Endothelial cell (in vitro differentiated cells): ENCODE measurements at regions not wholly inside any gene's neighbourhood (a gene's known extent, or its start where the extent isn't known, plus 50 kb on each side); places are given as distances from the start of the nearest gene placed in this dataset.

ENCODE experiments used
- DNase-seq: peaks from one replicate; pipeline ENCODE4 v3.0.0; 2021; ENCODE audit warnings: low spot score
- H3K27ac Mint-ChIP-seq: one replicate; pipeline ENCODE4 v1.8.0; 2021; ENCODE audit warnings: mixed read lengths, inconsistent platforms; ENCODE audit not compliant: unreplicated experiment
- H3K27me3 Mint-ChIP-seq: one replicate; pipeline ENCODE4 v1.8.0; 2021; ENCODE audit warnings: mild to moderate bottlenecking, moderate library complexity, mixed read lengths, inconsistent platforms; ENCODE audit not compliant: unreplicated experiment
- H3K36me3 Mint-ChIP-seq: one replicate; pipeline ENCODE4 v1.8.0; 2021; ENCODE audit warnings: mild to moderate bottlenecking, low read depth, mixed read lengths, inconsistent platforms; ENCODE audit not compliant: unreplicated experiment
- H3K4me1 Mint-ChIP-seq: one replicate; pipeline ENCODE4 v1.8.0; 2021; ENCODE audit warnings: mild to moderate bottlenecking, mixed read lengths, inconsistent platforms; ENCODE audit not compliant: unreplicated experiment
- H3K4me3 Mint-ChIP-seq: one replicate; pipeline ENCODE4 v1.8.0; 2021; ENCODE audit warnings: mild to moderate bottlenecking, mixed read lengths, inconsistent platforms; ENCODE audit not compliant: unreplicated experiment
- H3K9me3 Mint-ChIP-seq: one replicate; pipeline ENCODE4 v1.8.0; 2021; ENCODE audit warnings: mixed read lengths, inconsistent platforms; ENCODE audit not compliant: unreplicated experiment
- TF ChIP-seq, protein P1 (sequence below): fragments of 200-600 bp; sonication (generic); IDR thresholded peaks from one replicate; pipeline ENCODE4 v1.5.0; 2021; ENCODE audit warnings: antibody characterized with exemption; ENCODE audit not compliant: unreplicated experiment

DNA sequence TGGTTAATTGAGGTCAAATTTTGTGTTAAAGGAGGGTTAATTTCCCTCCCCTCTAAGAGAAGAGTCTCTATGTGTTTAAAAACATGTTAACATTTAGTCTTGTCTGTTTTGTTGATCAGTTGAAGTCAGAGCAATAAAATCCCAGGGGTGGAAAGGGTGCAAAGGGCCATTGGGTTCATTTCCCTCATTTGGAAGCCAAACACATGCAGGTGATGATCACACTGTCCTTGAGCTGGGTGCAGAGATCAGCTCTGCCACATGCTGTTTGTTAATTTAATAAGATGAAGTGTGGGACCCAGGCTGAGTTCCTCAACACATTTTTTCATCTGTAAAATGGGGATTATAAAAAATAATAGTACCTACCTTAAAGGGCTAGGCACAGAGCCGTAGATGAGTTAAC is 260.9 kb downstream of the LPIN1 start:
- no peak overlapping the region for H3K27ac Mint-ChIP-seq
- TF ChIP-seq, protein P1, sequence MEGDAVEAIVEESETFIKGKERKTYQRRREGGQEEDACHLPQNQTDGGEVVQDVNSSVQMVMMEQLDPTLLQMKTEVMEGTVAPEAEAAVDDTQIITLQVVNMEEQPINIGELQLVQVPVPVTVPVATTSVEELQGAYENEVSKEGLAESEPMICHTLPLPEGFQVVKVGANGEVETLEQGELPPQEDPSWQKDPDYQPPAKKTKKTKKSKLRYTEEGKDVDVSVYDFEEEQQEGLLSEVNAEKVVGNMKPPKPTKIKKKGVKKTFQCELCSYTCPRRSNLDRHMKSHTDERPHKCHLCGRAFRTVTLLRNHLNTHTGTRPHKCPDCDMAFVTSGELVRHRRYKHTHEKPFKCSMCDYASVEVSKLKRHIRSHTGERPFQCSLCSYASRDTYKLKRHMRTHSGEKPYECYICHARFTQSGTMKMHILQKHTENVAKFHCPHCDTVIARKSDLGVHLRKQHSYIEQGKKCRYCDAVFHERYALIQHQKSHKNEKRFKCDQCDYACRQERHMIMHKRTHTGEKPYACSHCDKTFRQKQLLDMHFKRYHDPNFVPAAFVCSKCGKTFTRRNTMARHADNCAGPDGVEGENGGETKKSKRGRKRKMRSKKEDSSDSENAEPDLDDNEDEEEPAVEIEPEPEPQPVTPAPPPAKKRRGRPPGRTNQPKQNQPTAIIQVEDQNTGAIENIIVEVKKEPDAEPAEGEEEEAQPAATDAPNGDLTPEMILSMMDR = no peak

DNA sequence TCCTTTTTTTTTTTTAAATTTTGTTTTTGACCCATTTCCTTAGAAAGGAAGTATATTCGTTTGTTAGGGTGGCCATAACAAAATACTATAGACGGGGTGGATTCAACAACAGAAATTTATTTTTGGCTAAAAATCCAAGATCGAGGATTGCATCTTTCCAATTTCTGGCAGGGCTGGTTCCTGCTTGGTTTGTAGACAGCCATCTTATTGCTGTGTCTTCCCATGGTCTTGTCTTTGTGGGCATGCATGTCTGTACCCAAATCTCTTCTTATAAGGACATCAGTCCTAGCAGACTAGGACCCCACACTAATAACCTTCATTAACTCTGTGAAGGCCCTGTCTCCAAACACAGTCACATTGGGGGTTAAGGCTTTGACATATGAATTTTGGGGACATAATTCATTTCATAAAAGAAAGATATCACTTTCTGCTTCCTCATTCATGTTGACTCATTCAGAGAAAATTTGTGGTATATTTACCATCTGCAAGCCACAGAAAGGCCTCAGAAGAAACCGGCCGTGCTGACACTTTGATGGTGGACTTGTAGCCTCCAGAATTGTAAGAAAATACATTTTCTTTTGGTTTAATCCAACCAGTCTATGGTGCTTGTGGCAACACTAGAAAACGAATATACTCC is 262.1 kb downstream of the LPIN1 start:
- H3K36me3 Mint-ChIP-seq = no peaks in the 10 kb centered on the region
- DNase-seq = no peak
- TF ChIP-seq, protein P1 = no peak
- no peak overlapping the region for H3K27ac Mint-ChIP-seq
- H3K27me3 Mint-ChIP-seq = peaks cover 1% of the 10 kb centered on the region
- no peaks in the 10 kb centered on the region for H3K4me1 Mint-ChIP-seq
- no peak overlapping the region for H3K4me3 Mint-ChIP-seq
- H3K9me3 Mint-ChIP-seq = no peaks in the 10 kb centered on the region

More for the DNA sequence above, 260.9 kb downstream of the LPIN1 start:
- Mint-ChIP-seq H3K9me3 (no peaks in the 10 kb centered on the region), H3K4me1 (no peaks in the 10 kb centered on the region), H3K36me3 (no peaks in the 10 kb centered on the region), H3K4me3 (no peak overlapping the region), H3K27me3 (peaks cover 1% of the 10 kb centered on the region)
- no peak for DNase-seq

DNA sequence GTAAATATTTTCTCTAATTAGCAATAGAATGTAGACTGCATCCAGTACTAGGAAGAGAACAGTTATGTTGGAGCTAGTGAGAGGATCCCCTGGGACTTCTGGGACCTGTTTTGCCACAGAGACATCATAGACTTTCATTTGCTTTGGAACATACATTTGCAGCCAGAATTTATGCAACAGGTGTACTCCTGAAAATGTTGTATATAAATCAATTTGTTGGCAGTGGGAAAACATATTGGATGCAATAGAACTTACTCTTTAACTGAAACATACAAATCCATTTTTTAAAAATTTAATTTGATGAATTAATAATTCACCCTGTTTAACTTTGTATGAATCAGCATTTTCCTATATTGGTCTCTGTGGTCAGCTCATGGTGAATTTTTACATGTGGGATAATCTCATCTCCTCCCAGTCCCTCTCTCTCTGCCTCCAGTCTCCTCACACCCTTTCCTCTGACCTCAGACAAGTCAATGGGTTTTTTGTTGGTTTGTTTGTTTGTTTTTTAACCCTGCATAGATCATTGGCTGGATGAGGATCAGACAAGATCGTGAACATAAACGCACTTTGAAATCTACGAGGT is 263.0 kb downstream of the LPIN1 start:
- Mint-ChIP-seq H3K36me3 (no peaks in the 10 kb centered on the region), H3K27ac (no peak overlapping the region), H3K4me1 (no peaks in the 10 kb centered on the region), H3K9me3 (no peaks in the 10 kb centered on the region), H3K4me3 (no peak overlapping the region), H3K27me3 (peaks cover 1% of the 10 kb centered on the region)
- DNase-seq = no peak
- TF ChIP-seq, protein P1 = no peak

DNA sequence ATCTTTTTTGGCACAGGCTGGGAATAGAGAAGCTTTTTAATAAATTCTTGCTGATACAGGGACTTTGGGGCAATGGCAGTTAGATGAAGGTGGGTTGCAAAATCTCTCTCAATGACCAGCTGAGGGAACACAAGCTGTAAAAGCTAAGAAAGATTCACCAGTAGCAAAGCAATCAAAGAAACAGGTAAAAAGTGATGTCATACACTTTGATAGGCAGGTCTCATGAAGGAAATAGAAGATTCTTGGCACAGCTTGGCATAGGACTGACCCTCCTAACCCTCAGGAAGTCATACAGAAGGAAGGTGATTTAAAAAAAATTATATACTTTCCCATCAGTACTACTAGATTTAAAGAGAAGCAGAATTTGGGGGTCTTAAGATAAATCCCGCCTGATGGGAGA is 263.6 kb downstream of the LPIN1 start:
- Mint-ChIP-seq H3K9me3 (no peaks in the 10 kb centered on the region), H3K27me3 (no peaks in the 10 kb centered on the region), H3K4me3 (no peak overlapping the region), H3K36me3 (no peaks in the 10 kb centered on the region), H3K27ac (no peak overlapping the region), H3K4me1 (no peaks in the 10 kb centered on the region)
- TF ChIP-seq, protein P1 = no peak
- no peak for DNase-seq

DNA sequence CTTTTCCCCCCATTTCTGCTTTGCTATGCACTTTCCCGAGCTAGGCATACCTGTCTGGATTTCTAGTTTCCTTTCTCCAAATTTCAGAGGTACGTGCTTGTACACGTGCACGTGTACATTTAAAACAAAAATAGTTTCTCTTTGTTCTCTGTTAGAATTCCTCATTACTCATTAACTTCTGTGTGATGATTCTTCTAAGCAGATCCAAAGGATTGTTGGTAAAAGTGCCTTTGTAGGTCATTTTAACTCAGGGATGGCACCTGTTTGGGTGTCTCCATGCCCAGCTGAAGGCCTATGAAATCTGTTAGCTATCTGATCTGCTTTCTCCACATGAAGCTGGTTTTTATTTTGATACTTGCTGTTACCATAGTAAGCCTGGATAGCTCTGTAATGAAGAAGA is 264.3 kb downstream of the LPIN1 start:
- H3K4me1 Mint-ChIP-seq = no peaks in the 10 kb centered on the region

More for the DNA sequence above, 264.3 kb downstream of the LPIN1 start:
- Mint-ChIP-seq H3K4me3 (no peak overlapping the region), H3K27me3 (no peaks in the 10 kb centered on the region), H3K36me3 (no peaks in the 10 kb centered on the region), H3K9me3 (no peaks in the 10 kb centered on the region), H3K27ac (no peak overlapping the region)
- TF ChIP-seq, protein P1 = no peak
- DNase-seq = no peak
